ENCODE measurements at regions not wholly inside any gene's neighbourhood (a gene's known extent, or its start where the extent isn't known, plus 50 kb on each side); places are given as distances from the start of the nearest gene placed in this dataset.
"Not testable (repeated sequence)": the region's sequence is repeated elsewhere in the genome, so short reads cannot be mapped to it uniquely, and the experiment has no call there.

GRCh38 chr10:38744446-38744845 is 650.3 kb downstream of the ZNF37A start:
- TF ChIP-seq CEBPB (IDR thresholded peaks at IDR 0.05; ENCODE audit: low read depth, low read length); GTF2F1 (IDR thresholded peaks at IDR 0.05; ENCODE audit: borderline replicate concordance, low read depth, low read length); CTCF (IDR thresholded peaks at IDR 0.05; ENCODE audit: control extremely low read depth in 1 of 3, insufficient read depth in 1 of 3, low read depth in 1 of 3, low read length in 3 of 3); RAD21 (IDR thresholded peaks at IDR 0.05 in 1 of 2, conservative IDR thresholded peaks at IDR 0.05 in 1 of 2; ENCODE audit: low read depth in 2 of 2, low read length in 2 of 2); JUND (IDR thresholded peaks at IDR 0.05; ENCODE audit: low read length); POLR2A (IDR thresholded peaks at IDR 0.05; ENCODE audit: control extremely low read depth in 1 of 2, low read depth in 2 of 2, low read length in 2 of 2); CHD1 (IDR thresholded peaks at IDR 0.05; ENCODE audit: low read depth, low read length); RBBP5 (IDR thresholded peaks at IDR 0.05; ENCODE audit: borderline replicate concordance, low read depth, low read length); RFX5 (IDR thresholded peaks at IDR 0.05; ENCODE audit: borderline replicate concordance, low read depth, low read length); SP4 (IDR thresholded peaks at IDR 0.05; ENCODE audit: low read length); SP2 (IDR thresholded peaks at IDR 0.05; ENCODE audit: low read length); HDAC6 (IDR thresholded peaks at IDR 0.05; ENCODE audit: low read depth, low read length); POLR2AphosphoS5 (IDR thresholded peaks at IDR 0.05; ENCODE audit: low read depth, low read length): not testable (repeated sequence)

All from H1 (cell line).